C4-2B (cell line): ENCODE measurements at regions not wholly inside any gene's neighbourhood (a gene's known extent, or its start where the extent isn't known, plus 50 kb on each side); places are given as distances from the start of the nearest gene placed in this dataset.

Source experiments
- H3K27ac ChIP-seq: fragments of 450-650 bp; 2 replicates; pipeline ENCODE4 v1.5.1; 2017
- ZFX ChIP-seq: fragments of 450-650 bp; IDR thresholded peaks from 2 replicates; pipeline ENCODE4 v1.6.1; 2017
- TF ChIP-seq, protein P1 (sequence below): fragments of 450-650 bp; conservative IDR thresholded peaks from 2 replicates; pipeline ENCODE4 v1.5.1; 2017; ENCODE audit warnings: mild to moderate bottlenecking

DNA sequence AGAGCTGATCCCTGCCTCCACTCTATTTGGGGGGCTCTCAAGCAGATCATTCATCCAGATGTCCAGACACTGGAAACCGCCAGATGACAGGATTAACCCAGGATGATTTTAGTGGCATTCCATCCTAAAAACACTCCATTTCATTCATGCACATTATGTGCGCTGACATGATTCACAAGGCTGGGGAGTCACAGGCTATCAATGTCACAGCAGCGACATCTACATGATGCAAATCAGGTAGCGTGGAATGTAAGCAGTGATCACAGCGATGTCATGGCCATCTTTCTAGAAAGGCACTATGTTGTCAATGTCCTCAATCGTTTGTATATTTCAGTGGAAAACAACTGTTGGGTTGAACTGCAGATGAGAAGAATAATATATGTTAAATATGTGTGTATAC is 331.5 kb upstream of the MSX2 start:
- TF ChIP-seq, protein P1, sequence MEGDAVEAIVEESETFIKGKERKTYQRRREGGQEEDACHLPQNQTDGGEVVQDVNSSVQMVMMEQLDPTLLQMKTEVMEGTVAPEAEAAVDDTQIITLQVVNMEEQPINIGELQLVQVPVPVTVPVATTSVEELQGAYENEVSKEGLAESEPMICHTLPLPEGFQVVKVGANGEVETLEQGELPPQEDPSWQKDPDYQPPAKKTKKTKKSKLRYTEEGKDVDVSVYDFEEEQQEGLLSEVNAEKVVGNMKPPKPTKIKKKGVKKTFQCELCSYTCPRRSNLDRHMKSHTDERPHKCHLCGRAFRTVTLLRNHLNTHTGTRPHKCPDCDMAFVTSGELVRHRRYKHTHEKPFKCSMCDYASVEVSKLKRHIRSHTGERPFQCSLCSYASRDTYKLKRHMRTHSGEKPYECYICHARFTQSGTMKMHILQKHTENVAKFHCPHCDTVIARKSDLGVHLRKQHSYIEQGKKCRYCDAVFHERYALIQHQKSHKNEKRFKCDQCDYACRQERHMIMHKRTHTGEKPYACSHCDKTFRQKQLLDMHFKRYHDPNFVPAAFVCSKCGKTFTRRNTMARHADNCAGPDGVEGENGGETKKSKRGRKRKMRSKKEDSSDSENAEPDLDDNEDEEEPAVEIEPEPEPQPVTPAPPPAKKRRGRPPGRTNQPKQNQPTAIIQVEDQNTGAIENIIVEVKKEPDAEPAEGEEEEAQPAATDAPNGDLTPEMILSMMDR = no peak
- TF ChIP-seq ZFX = no peak
- no peak overlapping the region for H3K27ac ChIP-seq

DNA sequence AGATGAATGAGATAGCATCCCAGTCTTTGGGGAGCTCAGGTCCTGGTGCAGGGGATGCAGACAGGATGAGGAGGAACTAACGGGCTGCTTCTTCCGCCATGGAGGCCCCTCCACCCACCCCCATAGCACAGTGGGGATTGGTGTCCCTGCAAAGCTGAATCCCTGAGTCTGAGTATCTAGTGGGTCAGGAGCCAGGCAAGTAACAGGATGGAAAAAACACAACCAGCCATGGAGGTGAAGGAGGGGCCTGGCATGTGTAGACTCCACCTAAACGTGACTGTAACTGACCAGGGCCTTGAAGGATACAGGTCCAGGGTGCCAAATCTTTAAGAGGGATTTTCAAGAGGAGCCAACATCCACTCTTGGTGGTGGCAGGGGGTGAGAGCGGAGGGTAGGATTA is 327.8 kb upstream of the MSX2 start:
- TF ChIP-seq, protein P1 = no peak
- TF ChIP-seq ZFX = no peak
- H3K27ac ChIP-seq = no peak overlapping the region

DNA sequence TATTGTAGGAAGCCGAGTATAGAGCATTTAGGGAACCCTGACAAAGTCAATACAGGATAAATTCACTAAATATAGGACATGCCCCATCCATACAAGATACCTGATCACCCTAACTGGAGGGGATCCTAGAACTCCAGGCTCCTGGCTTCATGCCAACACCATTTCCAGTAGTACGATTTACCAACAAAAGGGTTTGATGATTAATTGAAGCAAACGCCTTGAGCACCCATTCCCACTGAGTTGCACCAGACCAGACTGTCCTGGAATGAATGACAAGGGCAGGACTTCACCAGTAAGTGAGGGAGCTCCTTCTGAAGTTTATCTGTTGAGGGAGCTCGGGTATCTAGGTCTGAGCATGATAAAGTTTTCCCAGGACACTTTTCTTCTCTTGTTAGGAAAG is 327.2 kb upstream of the MSX2 start:
- no peak overlapping the region for H3K27ac ChIP-seq
- TF ChIP-seq, protein P1 = no peak
- no peak for TF ChIP-seq ZFX

DNA sequence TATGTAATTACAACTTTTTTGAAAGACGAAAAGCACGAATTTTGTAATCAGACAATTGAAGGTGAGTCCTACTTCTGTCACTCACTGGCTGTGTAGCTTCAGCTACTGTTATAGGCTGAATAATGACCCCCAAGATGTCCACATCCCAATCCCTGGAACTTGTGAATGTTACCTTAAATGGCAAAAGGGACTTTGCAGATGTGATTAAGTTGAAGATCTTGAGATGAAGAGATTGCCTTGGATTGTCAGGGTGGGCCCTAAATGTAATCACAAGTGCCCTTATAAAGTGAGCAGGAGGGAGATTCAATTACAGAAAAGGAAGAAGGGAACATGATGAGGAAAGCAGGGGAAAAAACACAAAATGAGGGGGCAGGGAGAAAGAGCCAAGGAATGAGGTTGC is 326.2 kb upstream of the MSX2 start:
- TF ChIP-seq ZFX = no peak
- TF ChIP-seq, protein P1 = no peak
- H3K27ac ChIP-seq = no peak overlapping the region

DNA sequence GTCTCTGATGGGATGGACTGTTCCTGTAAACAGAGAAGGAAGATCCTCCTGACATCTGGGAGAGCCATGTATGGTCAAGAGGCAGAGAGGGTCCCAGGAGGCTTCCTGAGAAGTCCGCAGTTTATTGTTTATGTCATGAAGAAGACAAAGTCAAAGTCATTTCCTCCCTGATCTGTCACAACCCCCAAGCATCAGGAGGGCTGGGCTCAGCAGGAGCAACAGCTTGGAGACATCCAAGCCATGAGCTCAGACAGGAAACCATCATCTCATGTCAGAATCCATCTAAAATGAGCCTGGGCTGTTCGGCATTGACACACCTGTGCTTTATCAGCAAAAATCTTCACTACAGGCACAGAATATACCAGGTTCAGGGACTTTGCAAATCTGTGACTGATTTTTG is 325.0 kb upstream of the MSX2 start:
- no peak overlapping the region for H3K27ac ChIP-seq
- TF ChIP-seq, protein P1 = no peak
- TF ChIP-seq ZFX = no peak

DNA sequence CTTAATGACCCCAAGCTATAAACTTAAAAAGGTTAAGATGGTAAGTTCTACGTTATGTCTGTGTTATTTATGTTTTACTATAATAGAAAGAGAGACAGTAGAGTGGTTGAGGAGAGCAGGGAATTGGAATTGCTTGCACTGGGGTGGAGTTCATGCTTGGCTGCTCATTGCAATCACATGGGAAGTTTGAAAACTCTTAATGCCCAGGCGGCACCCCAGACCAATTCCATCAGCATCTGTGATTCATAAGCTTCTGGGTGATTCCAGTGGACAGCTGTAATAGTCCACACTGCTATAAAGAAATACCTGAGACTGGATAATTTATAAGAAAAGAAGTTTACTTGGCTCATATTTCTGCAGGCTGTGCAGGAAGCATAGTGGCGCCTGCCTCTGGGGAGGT is 323.9 kb upstream of the MSX2 start:
- TF ChIP-seq, protein P1 = no peak
- TF ChIP-seq ZFX = no peak
- no peak overlapping the region for H3K27ac ChIP-seq

DNA sequence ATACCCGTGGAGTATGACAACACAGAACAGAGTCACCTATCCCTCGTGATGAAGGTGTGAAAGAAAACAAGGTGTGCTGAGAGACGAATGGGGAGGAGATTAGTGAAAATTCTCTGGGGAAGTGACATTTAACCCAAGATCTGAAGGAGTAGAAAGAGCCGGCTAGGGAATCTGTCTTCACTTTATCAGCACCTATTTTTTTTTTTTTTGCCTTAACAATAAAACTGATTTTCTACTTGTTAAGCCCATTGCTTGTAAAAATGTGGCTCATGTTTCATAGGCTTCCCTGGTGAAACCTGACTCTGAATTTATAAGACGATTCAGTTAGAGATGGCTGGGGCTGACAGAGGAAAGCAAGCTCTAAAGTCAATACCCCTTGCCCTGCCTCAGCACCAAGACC is 322.6 kb upstream of the MSX2 start:
- no peak overlapping the region for H3K27ac ChIP-seq
- no peak for TF ChIP-seq ZFX
- TF ChIP-seq, protein P1 = no peak
